Activated naive CD4-positive, alpha-beta T cell treated with anti-CD3 and anti-CD28 coated beads for 36 hours (primary cell): ENCODE measurements at regions not wholly inside any gene's neighbourhood (a gene's known extent, or its start where the extent isn't known, plus 50 kb on each side); places are given as distances from the start of the nearest gene placed in this dataset.

Experiments
- CTCF ChIA-PET: fragments of 350-600 bp; sonication (Branson Sonifier 250); formaldehyde crosslinking; loops from one replicate; lab custom pipeline; 2021; ENCODE audit warnings: antibody characterized with exemption; lab: Charles Lee
- DNase-seq: peaks from one replicate; pipeline ENCODE4 v3.0.0-alpha.2; 2020
- H3K27ac Mint-ChIP-seq: one replicate; pipeline ENCODE4 v1.8.0; 2021; ENCODE audit warnings: mild to moderate bottlenecking, mixed read lengths
- H3K27me3 Mint-ChIP-seq: one replicate; pipeline ENCODE4 v1.8.0; 2021; ENCODE audit warnings: low read depth, mixed read lengths
- H3K36me3 Mint-ChIP-seq: one replicate; pipeline ENCODE4 v1.8.0; 2021; ENCODE audit warnings: low read depth, mixed read lengths
- H3K4me1 Mint-ChIP-seq: one replicate; pipeline ENCODE4 v1.8.0; 2021; ENCODE audit warnings: low read depth, mixed read lengths
- H3K4me3 Mint-ChIP-seq: one replicate; pipeline ENCODE4 v1.8.0; 2021; ENCODE audit warnings: mild to moderate bottlenecking, moderate library complexity, mixed read lengths
- H3K9me3 Mint-ChIP-seq: one replicate; pipeline ENCODE4 v1.8.0; 2021; ENCODE audit warnings: mixed read lengths
- intact Hi-C: fragments of 100-400 bp; cut with micrococcal nuclease; formaldehyde crosslinking; loops from one replicate; pipeline ENCODE4 v1.15.1; 2023

DNA sequence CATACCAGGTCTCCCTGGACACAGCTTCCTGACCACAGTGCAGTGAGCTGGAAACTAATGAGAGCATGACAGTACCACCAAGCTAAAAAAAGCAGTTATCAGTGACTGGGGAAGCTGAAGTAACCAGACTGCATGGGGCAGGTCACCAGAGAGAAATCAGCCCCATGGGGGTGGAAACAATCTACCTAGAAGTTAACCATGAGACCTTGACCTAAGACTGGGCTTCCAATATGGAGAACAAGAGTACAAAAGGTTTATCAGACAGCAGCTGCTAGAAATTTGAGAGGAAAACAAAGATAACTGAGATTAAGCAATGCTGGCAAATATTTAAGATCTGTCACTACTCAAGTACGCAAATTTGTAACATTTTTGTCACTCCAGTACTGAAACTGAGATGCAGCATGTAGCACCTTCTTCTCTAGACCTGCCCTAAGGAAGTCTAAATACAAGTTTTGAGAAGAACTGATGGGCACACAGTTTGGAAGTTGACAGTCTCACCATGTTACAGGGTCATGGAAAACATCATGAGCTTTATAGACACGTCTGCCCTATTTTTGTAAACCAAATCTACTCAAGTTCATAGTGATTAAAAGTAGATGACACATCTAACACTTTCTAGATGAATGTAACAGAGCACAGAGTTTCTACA, 2641.8 kb upstream of the PCDH20 start:
- intact Hi-C loops: no loop called here
- no peak for DNase-seq
- Mint-ChIP-seq H3K4me1 (no peaks in the 10 kb centered on the region), H3K27me3 (no peaks in the 10 kb centered on the region), H3K9me3 (peaks cover 18% of the 10 kb centered on the region), H3K4me3 (no peak overlapping the region), H3K27ac (no peak overlapping the region), H3K36me3 (no peaks in the 10 kb centered on the region)
- CTCF ChIA-PET: no interaction called here

- intact Hi-C loops: no loop called here
- Mint-ChIP-seq H3K36me3 (no peaks in the 10 kb centered on the region), H3K27me3 (no peaks in the 10 kb centered on the region), H3K4me1 (no peaks in the 10 kb centered on the region), H3K9me3 (peaks cover 7% of the 10 kb centered on the region), H3K4me3 (no peak overlapping the region), H3K27ac (no peak overlapping the region)
- no peak for DNase-seq
- CTCF ChIA-PET: no interaction called here
Observed at GRCh38 chr13:64054321-64054720, 2638.7 kb upstream of the PCDH20 start.

DNA sequence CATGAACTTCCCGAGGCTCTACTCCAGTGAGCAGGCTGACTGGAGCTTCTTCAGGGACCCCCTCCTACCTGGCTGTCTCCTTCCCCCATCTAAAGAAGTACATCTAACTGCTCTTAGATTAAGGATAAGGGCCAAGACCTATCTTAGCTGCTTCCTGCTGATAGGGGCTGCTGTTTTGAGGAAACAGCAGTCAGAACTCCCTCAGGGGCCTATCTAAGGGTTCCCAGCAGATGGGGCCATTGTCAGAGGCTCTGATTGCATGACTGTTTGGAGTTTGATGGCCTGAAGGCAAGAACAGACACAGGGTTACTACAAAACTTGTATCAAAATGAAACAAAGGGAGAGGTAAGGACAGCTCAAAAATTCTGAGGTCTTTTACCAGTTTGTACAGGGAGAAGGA, 2636.9 kb upstream of the PCDH20 start:
- DNase-seq: no peak
- Mint-ChIP-seq H3K4me1 (no peaks in the 10 kb centered on the region), H3K9me3 (peaks cover 4% of the 10 kb centered on the region), H3K4me3 (no peak overlapping the region), H3K27ac (no peak overlapping the region), H3K36me3 (no peaks in the 10 kb centered on the region), H3K27me3 (no peaks in the 10 kb centered on the region)
- CTCF ChIA-PET: no interaction called here
- intact Hi-C loops: no loop called here

DNA sequence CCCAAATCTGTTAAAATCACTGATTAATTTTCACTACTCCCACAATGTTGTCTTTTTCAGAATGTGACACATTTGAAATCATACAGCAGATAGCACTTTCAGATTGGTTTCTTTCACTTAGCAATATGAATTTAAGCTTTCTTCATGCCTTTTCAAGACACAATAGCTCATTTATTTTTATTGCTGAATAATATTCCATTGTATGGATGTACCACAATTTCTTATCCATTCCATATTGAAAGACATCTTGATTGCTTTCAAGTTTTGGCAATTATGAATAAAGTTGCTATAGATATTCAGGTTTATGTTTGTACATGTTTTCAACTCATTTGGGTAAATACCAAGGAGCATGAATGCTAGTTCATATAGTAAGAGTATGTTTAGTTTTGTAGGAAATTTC, 2635.6 kb upstream of the PCDH20 start:
- Mint-ChIP-seq H3K9me3 (peaks cover 3% of the 10 kb centered on the region), H3K4me3 (no peak overlapping the region), H3K4me1 (no peaks in the 10 kb centered on the region), H3K27me3 (no peaks in the 10 kb centered on the region), H3K36me3 (no peaks in the 10 kb centered on the region), H3K27ac (no peak overlapping the region)
- CTCF ChIA-PET: no interaction called here
- intact Hi-C loops: no loop called here
- DNase-seq: no peak

DNA sequence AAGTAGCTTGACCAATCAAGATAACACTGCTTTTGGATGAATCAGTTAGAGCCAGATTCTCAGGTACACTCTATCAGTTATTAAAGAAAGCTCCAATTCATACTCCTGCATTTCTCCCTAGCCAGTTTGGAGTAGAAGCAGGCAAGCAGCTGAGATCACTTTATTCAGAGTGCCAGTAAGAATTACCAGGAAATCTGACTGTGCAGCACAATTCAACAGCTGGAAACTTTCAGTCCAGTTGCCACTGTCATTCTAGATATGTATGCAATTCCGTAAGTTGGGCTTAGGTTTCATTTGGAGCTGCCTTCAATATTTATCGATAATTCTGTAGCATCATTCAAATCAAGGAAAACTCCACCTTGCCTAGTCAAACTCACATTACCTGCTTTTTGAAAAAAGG, 2625.6 kb upstream of the PCDH20 start:
- intact Hi-C loops: no loop called here
- Mint-ChIP-seq H3K9me3 (peaks cover 2% of the 10 kb centered on the region), H3K36me3 (no peaks in the 10 kb centered on the region), H3K4me3 (no peak overlapping the region), H3K27me3 (no peaks in the 10 kb centered on the region), H3K27ac (no peak overlapping the region), H3K4me1 (no peaks in the 10 kb centered on the region)
- CTCF ChIA-PET: no interaction called here
- DNase-seq: no peak

DNA sequence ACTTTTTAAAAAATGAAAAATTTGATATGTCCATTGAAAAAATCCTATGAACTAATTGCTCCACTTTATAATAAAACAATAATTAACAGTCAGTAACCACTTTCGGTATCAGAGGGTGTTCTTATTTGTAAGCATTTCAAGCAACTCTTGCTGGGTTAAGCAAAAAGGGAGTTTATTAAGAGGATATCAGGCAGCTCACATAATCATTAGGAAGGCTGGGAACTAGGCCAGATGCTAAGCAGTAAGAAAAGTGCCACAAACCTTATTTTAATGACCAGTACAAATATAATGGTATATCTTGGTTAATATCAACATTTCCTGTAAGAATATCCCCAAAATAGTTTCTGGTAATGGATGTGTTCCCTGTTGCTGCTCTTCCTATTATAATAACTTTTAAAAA, 2618.3 kb upstream of the PCDH20 start:
- CTCF ChIA-PET: no interaction called here
- intact Hi-C loops: no loop called here
- Mint-ChIP-seq H3K27me3 (no peaks in the 10 kb centered on the region), H3K36me3 (no peaks in the 10 kb centered on the region), H3K27ac (no peak overlapping the region), H3K4me3 (no peak overlapping the region), H3K9me3 (peaks cover 3% of the 10 kb centered on the region), H3K4me1 (no peaks in the 10 kb centered on the region)
- no peak for DNase-seq

- no peak overlapping the region for H3K27ac Mint-ChIP-seq
- intact Hi-C loops: no loop called here
- H3K4me1 Mint-ChIP-seq: no peaks in the 10 kb centered on the region
- no peaks in the 10 kb centered on the region for H3K36me3 Mint-ChIP-seq
- CTCF ChIA-PET: no interaction called here
- DNase-seq: no peak
- H3K4me3 Mint-ChIP-seq: no peak overlapping the region
- H3K9me3 Mint-ChIP-seq: peaks cover 4% of the 10 kb centered on the region
- H3K27me3 Mint-ChIP-seq: no peaks in the 10 kb centered on the region
Observed at GRCh38 chr13:64029343-64030093, 2613.9 kb upstream of the PCDH20 start.

DNA sequence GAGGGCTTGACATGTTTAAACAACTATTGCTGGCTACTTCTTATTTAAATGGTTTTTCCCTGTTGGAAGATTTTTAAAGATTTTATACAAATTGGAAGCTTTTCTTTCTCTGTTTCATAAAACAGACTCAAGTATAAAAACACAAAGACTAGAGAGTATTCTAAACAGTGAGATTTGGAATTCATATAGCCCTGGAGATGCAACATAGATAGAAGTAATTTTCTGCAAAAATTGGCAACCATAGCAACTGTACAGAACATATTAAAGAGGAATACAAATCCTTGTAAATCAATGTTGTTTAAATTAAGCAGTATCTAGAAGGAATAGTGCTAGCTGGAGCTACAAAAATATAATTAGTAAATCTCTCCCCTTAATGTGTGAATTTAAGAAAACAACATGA, 2612.9 kb upstream of the PCDH20 start:
- intact Hi-C loops: no loop called here
- no peaks in the 10 kb centered on the region for H3K4me1 Mint-ChIP-seq
- H3K36me3 Mint-ChIP-seq: no peaks in the 10 kb centered on the region
- H3K9me3 Mint-ChIP-seq: peaks cover 4% of the 10 kb centered on the region
- no peak for DNase-seq
- H3K27ac Mint-ChIP-seq: no peak overlapping the region
- H3K4me3 Mint-ChIP-seq: no peak overlapping the region
- CTCF ChIA-PET: no interaction called here
- no peaks in the 10 kb centered on the region for H3K27me3 Mint-ChIP-seq

- CTCF ChIA-PET: no interaction called here
- H3K27me3 Mint-ChIP-seq: no peaks in the 10 kb centered on the region
- no peaks in the 10 kb centered on the region for H3K4me1 Mint-ChIP-seq
- no peak overlapping the region for H3K27ac Mint-ChIP-seq
- intact Hi-C loops: no loop called here
- no peak overlapping the region for H3K4me3 Mint-ChIP-seq
- H3K36me3 Mint-ChIP-seq: no peaks in the 10 kb centered on the region
- H3K9me3 Mint-ChIP-seq: peaks cover 3% of the 10 kb centered on the region
- no peak for DNase-seq
Observed at GRCh38 chr13:64020126-64020525, 2604.5 kb upstream of the PCDH20 start.

DNA sequence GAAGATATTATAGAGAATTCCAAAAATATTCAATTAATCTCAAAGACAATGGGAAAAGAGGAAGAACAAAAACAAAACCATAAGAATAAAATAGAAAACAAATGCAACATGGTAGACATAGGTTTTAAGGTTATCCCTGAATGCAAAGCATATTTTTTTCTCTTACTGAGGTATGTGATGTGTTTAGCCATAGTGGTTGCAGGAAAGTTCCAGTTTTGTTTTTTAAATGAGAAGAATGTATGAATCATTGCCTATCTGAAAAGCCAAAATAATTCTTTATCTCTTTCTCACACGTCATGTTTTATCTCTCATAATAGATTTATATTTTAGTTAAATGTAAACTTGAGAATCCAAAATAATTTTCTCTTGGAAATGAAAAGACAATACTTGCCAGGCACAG, 2591.7 kb upstream of the PCDH20 start:
- intact Hi-C loops: no loop called here
- Mint-ChIP-seq H3K27ac (no peak overlapping the region), H3K4me3 (no peak overlapping the region), H3K4me1 (no peaks in the 10 kb centered on the region), H3K27me3 (no peaks in the 10 kb centered on the region), H3K36me3 (no peaks in the 10 kb centered on the region), H3K9me3 (peaks cover 4% of the 10 kb centered on the region)
- CTCF ChIA-PET: no interaction called here
- DNase-seq: no peak

DNA sequence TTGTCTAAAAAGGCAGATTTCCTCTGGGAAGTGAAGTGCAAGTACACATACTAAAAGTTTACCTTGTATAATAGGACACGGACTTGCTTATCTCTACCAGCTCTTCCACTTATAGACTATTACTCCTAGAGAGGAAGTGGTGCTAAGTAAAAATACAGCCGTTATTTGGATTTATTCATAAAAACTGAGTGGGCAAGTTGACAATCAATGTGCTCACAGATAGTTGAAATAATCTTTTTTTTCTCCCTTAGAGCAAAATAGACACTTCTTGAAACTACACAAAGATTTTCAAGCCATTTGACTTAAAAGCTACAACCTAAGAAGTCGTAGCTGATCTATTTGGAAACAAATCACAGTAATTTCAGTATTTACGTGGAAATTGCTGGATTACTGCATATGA, 2584.7 kb upstream of the PCDH20 start:
- no peak for DNase-seq
- Mint-ChIP-seq H3K27me3 (no peaks in the 10 kb centered on the region), H3K9me3 (peaks cover 5% of the 10 kb centered on the region), H3K4me3 (no peak overlapping the region), H3K27ac (no peak overlapping the region), H3K4me1 (no peaks in the 10 kb centered on the region), H3K36me3 (no peaks in the 10 kb centered on the region)
- intact Hi-C loops: no loop called here
- CTCF ChIA-PET: no interaction called here

DNA sequence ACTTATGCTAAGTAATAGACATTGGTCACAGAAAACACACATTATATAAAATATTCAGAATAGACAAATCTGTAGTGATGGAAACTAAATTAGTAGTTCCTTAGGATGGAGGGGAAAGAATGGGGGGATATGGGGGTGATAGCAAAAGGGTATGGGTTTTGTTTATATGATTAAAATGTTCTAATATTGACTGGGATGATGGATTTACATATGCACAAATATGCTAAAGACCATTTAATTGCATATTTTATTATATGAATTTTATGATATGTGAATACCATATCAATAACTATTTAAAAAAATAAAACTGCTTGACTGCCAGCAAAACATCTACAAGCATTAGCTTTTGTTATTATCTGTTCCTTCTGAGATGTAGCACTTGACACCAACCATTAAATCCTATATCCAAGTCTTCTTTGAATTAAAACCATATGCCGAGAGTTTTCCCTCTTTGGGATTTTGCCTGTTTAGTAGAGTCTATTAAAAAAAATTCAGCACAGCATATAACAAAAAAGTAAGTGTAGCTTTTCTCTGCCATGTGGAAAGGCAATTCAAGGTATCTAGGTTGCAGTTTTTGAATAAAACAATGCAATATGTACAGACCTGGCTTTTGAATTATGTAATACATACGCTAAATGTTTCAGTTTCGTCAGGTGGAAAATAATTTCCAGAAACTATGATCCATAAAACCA, 2584.1 kb upstream of the PCDH20 start:
- intact Hi-C loops: no loop called here
- Mint-ChIP-seq H3K4me1 (no peaks in the 10 kb centered on the region), H3K27ac (no peak overlapping the region), H3K4me3 (no peak overlapping the region), H3K27me3 (no peaks in the 10 kb centered on the region), H3K36me3 (no peaks in the 10 kb centered on the region), H3K9me3 (peaks cover 7% of the 10 kb centered on the region)
- CTCF ChIA-PET: no interaction called here
- DNase-seq: no peak

GRCh38 chr13:63983366-63983765, 2567.7 kb upstream of the PCDH20 start:
- H3K4me3 Mint-ChIP-seq: no peak overlapping the region
- DNase-seq: no peak
- H3K9me3 Mint-ChIP-seq: no peaks in the 10 kb centered on the region
- no peaks in the 10 kb centered on the region for H3K27me3 Mint-ChIP-seq
- H3K4me1 Mint-ChIP-seq: no peaks in the 10 kb centered on the region
- H3K27ac Mint-ChIP-seq: no peak overlapping the region
- intact Hi-C loops: no loop called here
- H3K36me3 Mint-ChIP-seq: no peaks in the 10 kb centered on the region
- CTCF ChIA-PET: no interaction called here
